Central memory CD8-positive, alpha-beta T cell (primary cell): ENCODE measurements at regions not wholly inside any gene's neighbourhood (a gene's known extent, or its start where the extent isn't known, plus 50 kb on each side); places are given as distances from the start of the nearest gene placed in this dataset.

Experiments
- ATAC-seq: fragments of 150-1000 bp; cut with Tn5 transposase; replicated peaks from 2 replicates; pipeline ENCODE4 v1.10.0; 2022; ENCODE audit warnings: mild to moderate bottlenecking, moderate FRiP score, moderate number of reproducible peaks; ENCODE audit not compliant: poor library complexity, severe bottlenecking; ENCODE audit errors: extremely low read depth
- DNase-seq, 2 donors: peaks; one replicate each; pipeline ENCODE4 v3.0.0; 2021; ENCODE audit warnings: low spot score in 2 of 2
- H3K27ac Mint-ChIP-seq: one replicate; pipeline ENCODE4 v1.8.0; 2022; ENCODE audit warnings: low read depth, mild to moderate bottlenecking, moderate library complexity, mixed read lengths
- H3K27me3 Mint-ChIP-seq: one replicate; pipeline ENCODE4 v1.8.0; 2022; ENCODE audit warnings: mixed read lengths
- H3K36me3 Mint-ChIP-seq: one replicate; pipeline ENCODE4 v1.8.0; 2022; ENCODE audit warnings: mild to moderate bottlenecking, moderate library complexity, mixed read lengths; ENCODE audit not compliant: insufficient read depth
- H3K4me1 Mint-ChIP-seq: one replicate; pipeline ENCODE4 v1.8.0; 2022; ENCODE audit warnings: mixed read lengths
- H3K4me3 Mint-ChIP-seq: one replicate; pipeline ENCODE4 v1.8.0; 2022; ENCODE audit warnings: mild to moderate bottlenecking, moderate library complexity, mixed read lengths
- H3K9me3 Mint-ChIP-seq: one replicate; pipeline ENCODE4 v1.8.0; 2022; ENCODE audit warnings: mixed read lengths

- no peak for DNase-seq
- Mint-ChIP-seq H3K9me3 (no peaks in the 10 kb centered on the region), H3K27ac (no peak overlapping the region), H3K36me3 (no peaks in the 10 kb centered on the region), H3K4me3 (no peak overlapping the region), H3K4me1 (no peaks in the 10 kb centered on the region), H3K27me3 (no peaks in the 10 kb centered on the region)
- ATAC-seq = no peak
Measured at GRCh38 chrX:39965051-39965573, 132.6 kb downstream of the BCOR start.

- H3K4me3 Mint-ChIP-seq = no peak overlapping the region
- ATAC-seq (no peak), DNase-seq (no peak)
- H3K27ac Mint-ChIP-seq = no peak overlapping the region
- H3K4me1 Mint-ChIP-seq = no peaks in the 10 kb centered on the region
- H3K36me3 Mint-ChIP-seq = no peaks in the 10 kb centered on the region
- H3K9me3 Mint-ChIP-seq = no peaks in the 10 kb centered on the region
- no peaks in the 10 kb centered on the region for H3K27me3 Mint-ChIP-seq
Measured at GRCh38 chrX:39966176-39966575, 131.6 kb downstream of the BCOR start.

GRCh38 chrX:39967348-39967747 lies 130.4 kb downstream of the BCOR start:
- Mint-ChIP-seq H3K9me3 (no peaks in the 10 kb centered on the region), H3K27ac (no peak overlapping the region), H3K4me3 (no peak overlapping the region), H3K36me3 (no peaks in the 10 kb centered on the region), H3K27me3 (no peaks in the 10 kb centered on the region), H3K4me1 (no peaks in the 10 kb centered on the region)
- no peak for DNase-seq
- ATAC-seq = no peak

- DNase-seq = no peak
- H3K36me3 Mint-ChIP-seq = no peaks in the 10 kb centered on the region
- H3K9me3 Mint-ChIP-seq = no peaks in the 10 kb centered on the region
- H3K27me3 Mint-ChIP-seq = no peaks in the 10 kb centered on the region
- H3K4me3 Mint-ChIP-seq = peak overlapping the region; percentile 11
- ATAC-seq = no peak
- H3K4me1 Mint-ChIP-seq = no peaks in the 10 kb centered on the region
- H3K27ac Mint-ChIP-seq = no peak overlapping the region
Measured at GRCh38 chrX:39969099-39969818, 128.5 kb downstream of the BCOR start.

- no peak overlapping the region for H3K27ac Mint-ChIP-seq
- H3K27me3 Mint-ChIP-seq = no peaks in the 10 kb centered on the region
- H3K4me3 Mint-ChIP-seq = no peak overlapping the region
- DNase-seq = no peak
- no peak for ATAC-seq
- no peaks in the 10 kb centered on the region for H3K9me3 Mint-ChIP-seq
- H3K36me3 Mint-ChIP-seq = no peaks in the 10 kb centered on the region
- H3K4me1 Mint-ChIP-seq = no peaks in the 10 kb centered on the region
Measured at GRCh38 chrX:39969819-39970504, 127.8 kb downstream of the BCOR start.

GRCh38 chrX:39971760-39972159 lies 126.0 kb downstream of the BCOR start:
- Mint-ChIP-seq H3K4me1 (no peaks in the 10 kb centered on the region), H3K27ac (no peak overlapping the region), H3K4me3 (no peak overlapping the region), H3K27me3 (no peaks in the 10 kb centered on the region), H3K36me3 (no peaks in the 10 kb centered on the region), H3K9me3 (no peaks in the 10 kb centered on the region)
- ATAC-seq = no peak
- no peak for DNase-seq

GRCh38 chrX:39972340-39972739 lies 125.4 kb downstream of the BCOR start:
- no peaks in the 10 kb centered on the region for H3K4me1 Mint-ChIP-seq
- DNase-seq (no peak), ATAC-seq (no peak)
- H3K36me3 Mint-ChIP-seq = no peaks in the 10 kb centered on the region
- no peak overlapping the region for H3K27ac Mint-ChIP-seq
- no peaks in the 10 kb centered on the region for H3K27me3 Mint-ChIP-seq
- H3K4me3 Mint-ChIP-seq = no peak overlapping the region
- H3K9me3 Mint-ChIP-seq = no peaks in the 10 kb centered on the region

GRCh38 chrX:39973810-39974209 lies 123.9 kb downstream of the BCOR start:
- no peak for ATAC-seq
- H3K4me3 Mint-ChIP-seq = no peak overlapping the region

GRCh38 chrX:39974270-39974669 lies 123.5 kb downstream of the BCOR start:
- Mint-ChIP-seq H3K9me3 (no peaks in the 10 kb centered on the region), H3K36me3 (no peaks in the 10 kb centered on the region), H3K27me3 (no peaks in the 10 kb centered on the region), H3K4me3 (no peak overlapping the region), H3K4me1 (peaks cover 6% of the 10 kb centered on the region), H3K27ac (no peak overlapping the region)
- DNase-seq (no peak), ATAC-seq (no peak)

More at GRCh38 chrX:39973810-39974209, 123.9 kb downstream of the BCOR start:
- no peak for DNase-seq
- Mint-ChIP-seq H3K36me3 (no peaks in the 10 kb centered on the region), H3K9me3 (no peaks in the 10 kb centered on the region), H3K27me3 (no peaks in the 10 kb centered on the region), H3K27ac (no peak overlapping the region), H3K4me1 (peaks cover 6% of the 10 kb centered on the region)

- H3K36me3 Mint-ChIP-seq = no peaks in the 10 kb centered on the region
- no peak overlapping the region for H3K27ac Mint-ChIP-seq
- DNase-seq = no peak
- H3K9me3 Mint-ChIP-seq = no peaks in the 10 kb centered on the region
- ATAC-seq = no peak
- H3K4me1 Mint-ChIP-seq = peaks cover 6% of the 10 kb centered on the region
- H3K27me3 Mint-ChIP-seq = no peaks in the 10 kb centered on the region
- no peak overlapping the region for H3K4me3 Mint-ChIP-seq
Measured at GRCh38 chrX:39975101-39975925, 122.4 kb downstream of the BCOR start.

GRCh38 chrX:39981946-39982345 lies 115.8 kb downstream of the BCOR start:
- Mint-ChIP-seq H3K36me3 (no peaks in the 10 kb centered on the region), H3K27me3 (no peaks in the 10 kb centered on the region), H3K4me3 (no peak overlapping the region), H3K4me1 (peaks cover 6% of the 10 kb centered on the region), H3K9me3 (no peaks in the 10 kb centered on the region), H3K27ac (no peak overlapping the region)
- DNase-seq = no peak
- ATAC-seq = no peak

GRCh38 chrX:39982948-39983347 lies 114.8 kb downstream of the BCOR start:
- Mint-ChIP-seq H3K36me3 (no peaks in the 10 kb centered on the region), H3K27me3 (no peaks in the 10 kb centered on the region), H3K4me3 (no peak overlapping the region), H3K27ac (no peak overlapping the region), H3K9me3 (no peaks in the 10 kb centered on the region), H3K4me1 (peaks cover 6% of the 10 kb centered on the region)
- DNase-seq (no peak), ATAC-seq (no peak)
